Gastrocnemius medialis (tissue), 4 donors: ENCODE measurements at regions not wholly inside any gene's neighbourhood (a gene's known extent, or its start where the extent isn't known, plus 50 kb on each side); places are given as distances from the start of the nearest gene placed in this dataset.
"Not testable (repeated sequence)": the region's sequence is repeated elsewhere in the genome, so short reads cannot be mapped to it uniquely, and the experiment has no call there.

ENCODE experiments used
- ATAC-seq, 2 donors: fragments of 150-250 bp; one replicate each; pipeline ENCODE4 v1.9.1; 2016
- DNase-seq, 2 donors: peaks; one replicate each; pipeline ENCODE4 v3.0.0-alpha.2; 2019
- H3K27ac ChIP-seq, 4 donors: fragments of 200-600 bp; sonication (generic); 1 replicate in 1 of 4; 2 replicates in 3 of 4; pipeline ENCODE4 v1.5.1; 2016 to 2018; ENCODE audit warnings: mild to moderate bottlenecking in 2 of 4, moderate library complexity in 1 of 4
- H3K27me3 ChIP-seq, 3 donors: fragments of 200-600 bp; sonication (generic) in 2 of 3; 1 replicate in 1 of 3; 2 replicates in 2 of 3; pipeline versions ENCODE4 v1.5.1 to v1.6.0; 2016 to 2019; ENCODE audit warnings: mild to moderate bottlenecking in 1 of 3, moderate library complexity in 1 of 3
- H3K36me3 ChIP-seq, 2 donors: fragments of 200-600 bp; sonication (generic) in 1 of 2; one replicate each; pipeline ENCODE4 v1.5.1; 2017 to 2018
- H3K4me1 ChIP-seq, 2 donors: fragments of 200-600 bp; sonication (generic) in 1 of 2; one replicate each; pipeline ENCODE4 v1.5.1; 2016 to 2017; ENCODE audit warnings: mild to moderate bottlenecking in 2 of 2
- H3K4me3 ChIP-seq, 4 donors: fragments of 200-600 bp; sonication (generic) in 3 of 4; 1 replicate in 1 of 4; 2 replicates in 3 of 4; pipeline ENCODE4 v1.5.1; 2016 to 2019; ENCODE audit warnings: mild to moderate bottlenecking in 2 of 4
- H3K9me3 ChIP-seq, 3 donors: fragments of 200-600 bp; sonication (generic) in 2 of 3; 1 replicate in 1 of 3; 2 replicates in 2 of 3; pipeline ENCODE4 v1.5.1; 2016 to 2019
- POLR2A ChIP-seq, 2 donors: fragments of 450-650 bp; IDR thresholded peaks; one replicate each; pipeline ENCODE4 v1.6.1; 2017; ENCODE audit warnings: antibody characterized with exemption in 2 of 2, mild to moderate bottlenecking in 2 of 2, moderate library complexity in 2 of 2
- in situ Hi-C, 4 donors: fragments of 200-750 bp; cut with MboI; loops; one replicate each; pipeline versions ENCODE4 v1.15.0 to v1.8.0; 2017; ENCODE audit warnings: low sequenced_read_pairs in 4 of 4
- intact Hi-C: fragments of 100-400 bp; cut with DNase I; formaldehyde crosslinking; loops from one replicate; pipeline ENCODE4 v1.15.1; 2023; ENCODE audit warnings: low total_unique reads
- TF ChIP-seq, protein P1 (sequence below), 5 experiments: fragments of 450-650 bp in 3 of 5; fragments of 200-600 bp in 2 of 5; sonication (generic) in 2 of 5; IDR thresholded peaks in 4 of 5; conservative IDR thresholded peaks in 1 of 5; 1 replicate in 4 of 5; 2 replicates in 1 of 5; pipeline ENCODE4 v1.5.1; 2016 to 2019; ENCODE audit warnings: antibody characterized with exemption in 5 of 5, mild to moderate bottlenecking in 3 of 5, moderate library complexity in 3 of 5

DNA sequence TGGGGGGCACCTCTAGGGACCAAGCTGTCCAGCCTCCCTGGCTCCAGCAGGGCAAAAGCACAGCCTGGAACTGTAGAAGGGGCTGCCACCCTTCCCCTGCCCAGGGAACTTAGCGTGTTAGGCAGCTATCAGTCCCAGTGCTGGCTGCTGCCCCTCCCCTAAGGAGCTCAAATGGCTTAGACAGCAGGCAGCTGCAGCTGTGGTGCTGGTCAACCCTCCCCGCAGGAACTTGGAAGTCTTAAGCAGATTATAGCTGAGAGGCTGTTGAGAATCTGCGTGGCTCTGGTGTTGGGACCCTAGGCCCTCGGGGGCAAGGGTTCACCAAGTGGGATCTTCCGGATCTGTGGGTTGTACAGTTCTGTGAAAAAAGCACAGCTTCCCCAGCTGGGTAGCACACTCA is 536.5 kb upstream of the CDH10 start:
- no peak overlapping the region for H3K4me3 ChIP-seq
- intact Hi-C loops = no loop called here
- TF ChIP-seq, protein P1, sequence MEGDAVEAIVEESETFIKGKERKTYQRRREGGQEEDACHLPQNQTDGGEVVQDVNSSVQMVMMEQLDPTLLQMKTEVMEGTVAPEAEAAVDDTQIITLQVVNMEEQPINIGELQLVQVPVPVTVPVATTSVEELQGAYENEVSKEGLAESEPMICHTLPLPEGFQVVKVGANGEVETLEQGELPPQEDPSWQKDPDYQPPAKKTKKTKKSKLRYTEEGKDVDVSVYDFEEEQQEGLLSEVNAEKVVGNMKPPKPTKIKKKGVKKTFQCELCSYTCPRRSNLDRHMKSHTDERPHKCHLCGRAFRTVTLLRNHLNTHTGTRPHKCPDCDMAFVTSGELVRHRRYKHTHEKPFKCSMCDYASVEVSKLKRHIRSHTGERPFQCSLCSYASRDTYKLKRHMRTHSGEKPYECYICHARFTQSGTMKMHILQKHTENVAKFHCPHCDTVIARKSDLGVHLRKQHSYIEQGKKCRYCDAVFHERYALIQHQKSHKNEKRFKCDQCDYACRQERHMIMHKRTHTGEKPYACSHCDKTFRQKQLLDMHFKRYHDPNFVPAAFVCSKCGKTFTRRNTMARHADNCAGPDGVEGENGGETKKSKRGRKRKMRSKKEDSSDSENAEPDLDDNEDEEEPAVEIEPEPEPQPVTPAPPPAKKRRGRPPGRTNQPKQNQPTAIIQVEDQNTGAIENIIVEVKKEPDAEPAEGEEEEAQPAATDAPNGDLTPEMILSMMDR (IDR thresholded peaks at IDR 0.05 in 4 of 5, conservative IDR thresholded peaks at IDR 0.05 in 1 of 5) = no peak
- TF ChIP-seq POLR2A (IDR thresholded peaks at IDR 0.05) = no peak

DNA sequence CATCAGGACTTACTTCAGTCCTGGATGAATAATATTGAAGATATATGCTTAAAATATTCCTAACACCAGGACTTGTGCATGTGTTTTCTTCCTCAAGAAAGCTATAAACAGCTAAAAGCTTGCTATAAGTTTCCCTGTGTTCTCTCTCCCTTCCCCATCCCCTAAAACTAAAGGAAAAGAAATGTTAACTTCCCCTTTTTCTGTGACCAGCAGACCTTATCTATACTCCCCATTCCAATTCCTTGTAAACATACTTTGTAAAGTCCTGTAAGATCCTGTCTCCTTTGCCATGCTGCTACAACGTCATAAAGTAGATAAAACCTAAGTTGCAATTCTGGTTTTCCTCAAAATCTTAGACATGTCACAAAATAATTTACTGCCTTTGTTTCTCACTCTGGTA is 517.8 kb upstream of the CDH10 start:
- H3K4me3 ChIP-seq, in situ Hi-C loops, H3K27me3 ChIP-seq, H3K4me1 ChIP-seq, H3K9me3 ChIP-seq, DNase-seq, H3K27ac ChIP-seq, ATAC-seq, H3K36me3 ChIP-seq, intact Hi-C loops: not testable (repeated sequence)

More for the DNA sequence above, 536.5 kb upstream of the CDH10 start:
- Histone ChIP-seq H3K27ac (no peak overlapping the region), H3K27me3 (no peaks in the 10 kb centered on the region), H3K36me3 (no peaks in the 10 kb centered on the region), H3K4me1 (no peaks in the 10 kb centered on the region), H3K9me3 (no peaks in the 10 kb centered on the region)
- no peak for DNase-seq
- no peak for ATAC-seq
- in situ Hi-C loops = no loop called here

DNA sequence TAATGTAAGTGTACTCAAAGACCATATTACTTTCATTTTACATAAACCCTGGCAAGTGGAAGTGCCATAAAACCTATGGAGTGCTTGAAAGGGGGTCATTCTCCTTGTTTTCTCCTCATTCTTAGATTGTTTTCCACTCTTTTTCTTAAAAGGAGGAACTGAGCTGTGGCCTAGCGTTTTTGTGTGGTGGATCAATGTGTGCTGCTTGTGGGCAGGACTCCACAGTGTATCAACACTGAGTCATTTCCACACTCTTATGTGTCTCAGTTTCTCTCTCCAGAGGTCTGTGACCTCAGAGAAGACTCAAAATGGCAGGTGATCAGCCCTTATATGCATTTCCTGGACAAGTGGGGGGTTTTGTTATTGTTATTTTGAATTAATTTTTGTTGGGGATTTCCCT is 516.1 kb upstream of the CDH10 start:
- in situ Hi-C loops = no loop called here
- H3K9me3 ChIP-seq = no peaks in the 10 kb centered on the region
- H3K4me3 ChIP-seq = no peak overlapping the region
- ATAC-seq (no peak), DNase-seq (no peak)
- intact Hi-C loops = no loop called here
- H3K27me3 ChIP-seq = no peaks in the 10 kb centered on the region
- H3K4me1 ChIP-seq = no peaks in the 10 kb centered on the region
- H3K36me3 ChIP-seq = no peaks in the 10 kb centered on the region
- no peak for TF ChIP-seq POLR2A (IDR thresholded peaks at IDR 0.05)
- TF ChIP-seq, protein P1 (IDR thresholded peaks at IDR 0.05 in 4 of 5, conservative IDR thresholded peaks at IDR 0.05 in 1 of 5) = no peak
- H3K27ac ChIP-seq = no peak overlapping the region

DNA sequence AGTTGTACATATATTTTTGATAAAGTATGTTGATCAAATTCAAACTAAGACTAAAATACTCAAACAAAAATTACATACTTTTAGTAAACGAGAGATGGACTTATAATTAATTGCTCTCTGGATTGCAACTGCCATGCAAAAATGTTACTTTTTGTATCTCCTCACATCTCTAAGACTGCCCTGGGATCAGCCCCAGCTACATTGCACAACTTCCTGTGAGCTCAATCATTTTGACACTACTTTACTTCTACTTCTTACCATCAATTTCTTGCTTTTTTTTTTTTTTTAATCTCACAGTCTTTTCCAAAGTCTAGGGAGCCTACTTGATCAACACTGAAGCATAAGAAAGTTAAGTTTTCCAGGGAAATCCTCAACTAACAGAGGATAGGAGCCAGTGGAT is 506.0 kb upstream of the CDH10 start:
- no peak for DNase-seq
- no peak overlapping the region for H3K27ac ChIP-seq
- H3K4me3 ChIP-seq = no peak overlapping the region
- H3K36me3 ChIP-seq = no peaks in the 10 kb centered on the region
- intact Hi-C loops (no loop called here), in situ Hi-C loops (no loop called here)
- no peaks in the 10 kb centered on the region for H3K9me3 ChIP-seq
- no peak for ATAC-seq
- no peaks in the 10 kb centered on the region for H3K4me1 ChIP-seq
- H3K27me3 ChIP-seq = no peaks in the 10 kb centered on the region
- TF ChIP-seq, protein P1 (IDR thresholded peaks at IDR 0.05 in 4 of 5, conservative IDR thresholded peaks at IDR 0.05 in 1 of 5) = no peak
- TF ChIP-seq POLR2A (IDR thresholded peaks at IDR 0.05) = no peak

DNA sequence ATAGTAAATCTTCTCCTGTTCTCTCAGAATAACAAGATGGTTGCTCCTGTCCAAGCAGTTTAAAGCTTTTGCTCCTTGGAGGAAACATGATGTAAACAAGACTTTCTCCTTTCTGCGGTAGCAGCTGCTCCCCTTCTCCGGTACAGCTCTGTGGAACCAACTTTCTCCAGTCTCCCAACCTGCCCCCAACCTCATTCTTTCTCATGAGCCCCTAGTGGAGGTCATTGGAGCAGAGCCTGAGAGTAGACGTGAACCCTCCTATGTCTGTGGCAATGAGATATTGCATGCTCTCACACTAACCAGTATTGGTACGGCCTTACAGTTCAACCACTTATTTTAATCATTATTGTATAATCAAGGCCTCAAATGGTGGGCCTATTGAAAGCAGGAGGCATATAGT is 483.8 kb upstream of the CDH10 start:
- DNase-seq (no peak), ATAC-seq (no peak)
- intact Hi-C loops = no loop called here
- H3K9me3 ChIP-seq = no peaks in the 10 kb centered on the region
- no peaks in the 10 kb centered on the region for H3K36me3 ChIP-seq
- H3K4me1 ChIP-seq = no peaks in the 10 kb centered on the region
- H3K27ac ChIP-seq = no peak overlapping the region
- in situ Hi-C loops = no loop called here
- H3K27me3 ChIP-seq = no peaks in the 10 kb centered on the region
- H3K4me3 ChIP-seq = no peak overlapping the region
- TF ChIP-seq, protein P1 (IDR thresholded peaks at IDR 0.05 in 4 of 5, conservative IDR thresholded peaks at IDR 0.05 in 1 of 5) = no peak
